ENCODE measurements at regions not wholly inside any gene's neighbourhood (a gene's known extent, or its start where the extent isn't known, plus 50 kb on each side); places are given as distances from the start of the nearest gene placed in this dataset.

DNA sequence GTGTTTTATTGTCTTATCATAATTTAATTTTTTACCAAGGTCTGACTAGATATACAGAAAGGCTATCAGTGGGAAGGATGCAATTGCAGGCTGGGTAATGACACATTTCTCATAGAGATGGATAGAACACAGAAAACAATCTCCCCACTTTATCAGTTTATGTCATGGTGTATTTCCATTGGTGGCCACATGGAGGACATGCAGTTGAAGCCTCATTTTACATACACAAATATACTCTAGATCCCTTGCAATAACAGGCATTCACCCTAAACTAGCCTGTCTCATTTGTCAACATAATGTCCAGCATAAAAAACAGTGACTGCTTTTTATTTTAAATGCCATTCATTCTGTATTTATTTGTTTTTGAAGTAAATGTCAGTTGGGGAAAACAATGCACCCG, 526.3 kb downstream of the GABRG2 start:
- no peaks in the 10 kb centered on the region for H3K27me3 Mint-ChIP-seq
- intact Hi-C loops (cut with micrococcal nuclease) = no loop called here
- ChIA-PET POLR2A (no interaction called here), CTCF (no interaction called here)
- H2AFZ ChIP-seq (ENCODE audit: insufficient read depth, low read depth, low read length, poor library complexity, severe bottlenecking) = no peak overlapping the region
- H3K36me3 ChIP-seq (replicated peaks in 1 of 2; ENCODE audit: control extremely low read depth in 1 of 2, control insufficient read depth in 1 of 2, extremely low read depth in 1 of 2, insufficient read depth in 2 of 2, low read length in 1 of 2) = no peaks in the 10 kb centered on the region
- no peak overlapping the region for H3K4me3 ChIP-seq (ENCODE audit: control extremely low read depth in 1 of 5, extremely low read depth in 1 of 5, insufficient read depth in 1 of 5, low read depth in 2 of 5, low read length in 4 of 5)
- H4K20me1 ChIP-seq (ENCODE audit: control insufficient read depth, insufficient read depth, low read length, poor library complexity, severe bottlenecking) = no peaks in the 10 kb centered on the region
- H3K4me1 Mint-ChIP-seq = no peaks in the 10 kb centered on the region
- H3K9me3 Mint-ChIP-seq (ENCODE audit: insufficient read depth) = peaks cover 2% of the 10 kb centered on the region
- DNase-seq = no peak
- ATAC-seq (ENCODE audit: low read depth) = no peak
- no peak overlapping the region for H3K27ac ChIP-seq (ENCODE audit: low read length in 2 of 2)
- H3K4me3 Mint-ChIP-seq = no peak overlapping the region
- no peak overlapping the region for H3K9ac ChIP-seq (ENCODE audit: low read length)
- H3K27me3 ChIP-seq (replicated peaks in 1 of 4; ENCODE audit: control extremely low read depth in 1 of 4, control insufficient read depth in 3 of 4, insufficient read depth in 4 of 4, low read length in 3 of 4) = no peaks in the 10 kb centered on the region
- H3K79me2 ChIP-seq (ENCODE audit: control insufficient read depth, insufficient read depth, low read length) = no peaks in the 10 kb centered on the region
- TF ChIP-seq CTCF (IDR thresholded peaks at IDR 0.05) (peak; percentile 14), EZH2 (IDR thresholded peaks at IDR 0.05; ENCODE audit: borderline replicate concordance, insufficient read depth, low read depth, low read length, poor library complexity, severe bottlenecking) (no peak)
- H3K4me1 ChIP-seq (ENCODE audit: control insufficient read depth in 2 of 2, insufficient read depth in 2 of 2, low read length in 2 of 2) = no peaks in the 10 kb centered on the region
- no peak overlapping the region for H3K4me2 ChIP-seq (replicated peaks; ENCODE audit: low read depth, low read length, poor library complexity, severe bottlenecking)
- peaks cover 0 to 1% (median 0%) of the 10 kb centered on the region in 3 donors for H3K9me3 ChIP-seq (ENCODE audit: control extremely low read depth in 1 of 3, control insufficient read depth in 2 of 3, insufficient read depth in 1 of 3, low read length in 2 of 3)
- no peak overlapping the region for H3K27ac Mint-ChIP-seq
- WGBS (ENCODE audit: insufficient coverage) = no CpG with 5 or more reads among the region's 1 CpG

DNA sequence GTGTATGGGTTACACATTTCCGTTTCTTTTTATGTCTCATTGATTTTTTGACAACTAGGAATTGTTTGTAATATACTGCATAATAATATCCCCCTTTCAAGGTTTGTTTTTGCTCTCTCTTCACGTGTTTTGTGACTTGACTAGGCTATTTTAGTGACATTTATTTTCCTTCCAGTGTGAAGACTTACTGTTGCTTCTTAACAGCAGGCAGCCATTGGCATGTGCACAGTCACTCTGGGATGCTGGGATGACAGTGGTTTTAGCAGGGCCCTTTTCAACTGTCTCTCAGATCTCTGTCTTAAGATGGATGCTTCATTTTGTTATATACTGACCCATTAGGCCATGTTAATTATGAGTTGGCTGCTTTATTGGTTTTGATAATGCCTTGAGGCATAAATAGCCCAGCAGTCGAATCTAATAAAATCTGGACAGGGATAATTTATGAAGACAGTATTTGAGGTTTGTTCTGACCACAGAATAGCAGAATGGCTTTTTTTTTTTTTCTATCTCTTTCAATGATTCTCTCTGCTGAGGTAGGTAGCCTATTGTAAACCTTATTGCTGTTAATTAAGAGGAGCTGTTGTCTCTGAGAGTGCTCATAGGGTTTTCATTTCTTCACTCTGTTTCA, 536.0 kb downstream of the GABRG2 start:
- no peaks in the 10 kb centered on the region for H3K27me3 Mint-ChIP-seq
- Histone ChIP-seq H3K9me3 (ENCODE audit: control extremely low read depth in 1 of 3, control insufficient read depth in 2 of 3, insufficient read depth in 1 of 3, low read length in 2 of 3) (no peaks in the 10 kb centered on the region), H3K36me3 (replicated peaks in 1 of 2; ENCODE audit: control extremely low read depth in 1 of 2, control insufficient read depth in 1 of 2, extremely low read depth in 1 of 2, insufficient read depth in 2 of 2, low read length in 1 of 2) (no peaks in the 10 kb centered on the region), H4K20me1 (ENCODE audit: control insufficient read depth, insufficient read depth, low read length, poor library complexity, severe bottlenecking) (no peaks in the 10 kb centered on the region), H3K27me3 (replicated peaks in 1 of 4; ENCODE audit: control extremely low read depth in 1 of 4, control insufficient read depth in 3 of 4, insufficient read depth in 4 of 4, low read length in 3 of 4) (no peaks in the 10 kb centered on the region), H3K79me2 (ENCODE audit: control insufficient read depth, insufficient read depth, low read length) (no peaks in the 10 kb centered on the region), H3K9ac (ENCODE audit: low read length) (no peak overlapping the region), H3K4me3 (ENCODE audit: control extremely low read depth in 1 of 5, extremely low read depth in 1 of 5, insufficient read depth in 1 of 5, low read depth in 2 of 5, low read length in 4 of 5) (no peak overlapping the region), H3K4me1 (ENCODE audit: control insufficient read depth in 2 of 2, insufficient read depth in 2 of 2, low read length in 2 of 2) (no peaks in the 10 kb centered on the region), H2AFZ (ENCODE audit: insufficient read depth, low read depth, low read length, poor library complexity, severe bottlenecking) (no peak overlapping the region), H3K4me2 (replicated peaks; ENCODE audit: low read depth, low read length, poor library complexity, severe bottlenecking) (no peak overlapping the region), H3K27ac (ENCODE audit: low read length in 2 of 2) (no peak overlapping the region)
- ATAC-seq (ENCODE audit: low read depth) (no peak), DNase-seq (no peak)
- TF ChIP-seq CTCF (IDR thresholded peaks at IDR 0.05) (no peak), EZH2 (IDR thresholded peaks at IDR 0.05; ENCODE audit: borderline replicate concordance, insufficient read depth, low read depth, low read length, poor library complexity, severe bottlenecking) (no peak)
- peaks cover 3% of the 10 kb centered on the region for H3K9me3 Mint-ChIP-seq (ENCODE audit: insufficient read depth)
- POLR2A ChIA-PET = no interaction called here
- no peak overlapping the region for H3K4me3 Mint-ChIP-seq
- WGBS (ENCODE audit: insufficient coverage) = no CpG with 5 or more reads among the region's 3 CpGs
- no peak overlapping the region for H3K27ac Mint-ChIP-seq
- CTCF ChIA-PET = no interaction called here
- H3K4me1 Mint-ChIP-seq = no peaks in the 10 kb centered on the region
- intact Hi-C loops (cut with micrococcal nuclease) = no loop called here

All from B cell (primary cell).